Chondrocyte (in vitro differentiated cells): ENCODE measurements at regions not wholly inside any gene's neighbourhood (a gene's known extent, or its start where the extent isn't known, plus 50 kb on each side); places are given as distances from the start of the nearest gene placed in this dataset.

Source experiments
- DNase-seq: peaks from one replicate; pipeline ENCODE4 v3.0.0; 2021; ENCODE audit warnings: mixed read lengths, low spot score
- H3K27ac Mint-ChIP-seq: one replicate; pipeline ENCODE4 v1.8.0; 2021; ENCODE audit warnings: mild to moderate bottlenecking, moderate library complexity, mixed read lengths; ENCODE audit not compliant: unreplicated experiment
- H3K27me3 Mint-ChIP-seq: 2 replicates; pipeline ENCODE4 v1.8.0; 2021; ENCODE audit warnings: low read depth, mixed read lengths
- H3K36me3 Mint-ChIP-seq: 2 replicates; pipeline ENCODE4 v1.8.0; 2021; ENCODE audit warnings: low read depth, mixed read lengths
- H3K4me1 Mint-ChIP-seq: 2 replicates; pipeline ENCODE4 v1.8.0; 2021; ENCODE audit warnings: low read depth, mild to moderate bottlenecking, mixed read lengths
- H3K4me3 Mint-ChIP-seq: one replicate; pipeline ENCODE4 v1.8.0; 2021; ENCODE audit warnings: mild to moderate bottlenecking, moderate library complexity, mixed read lengths; ENCODE audit not compliant: unreplicated experiment
- H3K9me3 Mint-ChIP-seq: 2 replicates; pipeline ENCODE4 v1.8.0; 2021; ENCODE audit warnings: low read depth, mixed read lengths
- TF ChIP-seq, protein P1 (sequence below): fragments of 200-600 bp; sonication (generic); IDR thresholded peaks from 2 replicates; pipeline ENCODE4 v1.5.0; 2021; ENCODE audit warnings: antibody characterized with exemption, mild to moderate bottlenecking, moderate library complexity

DNA sequence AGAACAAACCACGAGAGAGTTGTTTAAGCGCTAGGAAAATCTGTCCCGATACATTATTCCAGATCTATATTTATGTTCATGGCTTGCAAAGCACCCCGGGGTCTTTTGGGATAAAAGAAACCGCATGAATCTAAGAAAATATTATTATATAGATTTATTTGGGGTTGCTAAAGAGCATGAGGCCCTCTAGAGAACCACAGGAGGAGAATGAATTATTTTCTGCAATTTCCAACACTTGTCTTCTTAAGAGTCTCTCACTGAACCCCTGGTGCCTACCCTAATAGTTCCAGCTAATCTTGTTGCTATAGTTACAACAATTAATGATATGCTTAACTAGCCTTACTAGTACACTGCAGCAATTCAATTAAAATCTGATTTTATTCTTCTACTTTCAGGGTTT, 79.6 kb downstream of the ARRDC4 start:
- Mint-ChIP-seq H3K36me3 (no peaks in the 10 kb centered on the region), H3K27me3 (peaks cover 2% of the 10 kb centered on the region), H3K27ac (no peak overlapping the region), H3K4me1 (no peaks in the 10 kb centered on the region), H3K4me3 (no peak overlapping the region), H3K9me3 (no peaks in the 10 kb centered on the region)
- TF ChIP-seq, protein P1, sequence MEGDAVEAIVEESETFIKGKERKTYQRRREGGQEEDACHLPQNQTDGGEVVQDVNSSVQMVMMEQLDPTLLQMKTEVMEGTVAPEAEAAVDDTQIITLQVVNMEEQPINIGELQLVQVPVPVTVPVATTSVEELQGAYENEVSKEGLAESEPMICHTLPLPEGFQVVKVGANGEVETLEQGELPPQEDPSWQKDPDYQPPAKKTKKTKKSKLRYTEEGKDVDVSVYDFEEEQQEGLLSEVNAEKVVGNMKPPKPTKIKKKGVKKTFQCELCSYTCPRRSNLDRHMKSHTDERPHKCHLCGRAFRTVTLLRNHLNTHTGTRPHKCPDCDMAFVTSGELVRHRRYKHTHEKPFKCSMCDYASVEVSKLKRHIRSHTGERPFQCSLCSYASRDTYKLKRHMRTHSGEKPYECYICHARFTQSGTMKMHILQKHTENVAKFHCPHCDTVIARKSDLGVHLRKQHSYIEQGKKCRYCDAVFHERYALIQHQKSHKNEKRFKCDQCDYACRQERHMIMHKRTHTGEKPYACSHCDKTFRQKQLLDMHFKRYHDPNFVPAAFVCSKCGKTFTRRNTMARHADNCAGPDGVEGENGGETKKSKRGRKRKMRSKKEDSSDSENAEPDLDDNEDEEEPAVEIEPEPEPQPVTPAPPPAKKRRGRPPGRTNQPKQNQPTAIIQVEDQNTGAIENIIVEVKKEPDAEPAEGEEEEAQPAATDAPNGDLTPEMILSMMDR, result no peak
- DNase-seq, result no peak

DNA sequence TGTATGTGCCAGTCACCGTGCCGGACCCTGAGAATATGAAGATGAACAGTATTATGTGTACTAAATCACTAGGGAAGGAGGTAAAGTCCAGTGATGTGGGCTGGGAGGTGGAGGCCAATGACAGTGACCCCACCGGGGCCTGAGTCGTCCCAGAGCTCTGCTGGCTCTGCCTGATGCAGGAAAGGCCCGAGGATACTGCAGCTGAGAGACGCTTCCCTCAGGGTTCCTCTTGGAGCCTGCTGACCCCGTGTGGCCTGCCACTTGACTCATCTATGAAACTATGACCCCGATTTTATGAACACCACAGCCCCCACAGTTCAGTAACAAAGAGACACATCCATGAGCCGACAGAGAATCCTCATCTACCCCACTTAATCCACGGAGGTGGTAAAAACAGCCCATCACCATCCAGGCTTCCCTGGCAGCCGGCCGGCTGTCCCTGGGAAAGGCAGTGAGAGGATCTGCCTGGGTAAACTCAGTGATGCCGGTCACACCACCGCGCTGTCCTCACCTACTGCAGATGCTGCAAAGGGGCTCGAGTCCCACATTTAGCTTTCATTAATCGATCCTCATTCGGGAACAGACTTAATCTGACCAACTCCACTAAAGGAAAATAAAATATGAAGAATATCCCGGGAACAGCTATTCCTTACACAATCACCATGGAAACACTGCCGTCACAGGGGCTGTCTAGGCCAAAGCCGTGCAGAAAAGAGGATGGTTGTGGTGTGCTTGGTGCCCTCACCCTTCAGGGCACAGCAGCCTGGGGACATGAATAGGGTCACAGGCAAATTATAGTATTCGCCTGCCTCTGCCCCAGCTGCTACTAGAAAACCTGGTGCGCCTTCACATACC, 82.9 kb downstream of the ARRDC4 start:
- H3K36me3 Mint-ChIP-seq, result no peaks in the 10 kb centered on the region
- TF ChIP-seq, protein P1, result no peak

DNA sequence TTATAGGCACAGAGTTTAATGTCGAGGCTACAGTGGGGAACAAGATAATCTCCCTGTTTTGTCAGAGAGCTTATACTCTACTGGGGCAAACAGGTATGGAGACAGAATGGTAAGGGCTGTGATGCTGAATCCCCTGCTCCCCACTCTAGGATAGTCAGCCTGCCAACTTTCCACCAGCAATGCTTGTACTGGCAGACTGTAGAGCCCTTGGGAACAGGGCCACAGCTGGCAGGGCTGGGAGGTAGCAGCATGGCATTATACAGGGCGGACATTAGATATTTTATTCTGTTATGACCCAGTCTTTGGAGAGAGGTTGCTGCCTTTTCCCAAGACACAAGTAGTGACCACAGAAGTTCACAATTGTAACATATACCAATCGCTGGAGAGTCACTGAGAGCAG, 91.2 kb downstream of the ARRDC4 start:
- Mint-ChIP-seq H3K4me1 (no peaks in the 10 kb centered on the region), H3K9me3 (peaks cover 16% of the 10 kb centered on the region), H3K27ac (no peak overlapping the region), H3K27me3 (no peaks in the 10 kb centered on the region), H3K4me3 (no peak overlapping the region), H3K36me3 (peaks cover 4% of the 10 kb centered on the region)
- TF ChIP-seq, protein P1, result no peak
- no peak for DNase-seq

More for the DNA sequence above, 82.9 kb downstream of the ARRDC4 start:
- no peak for DNase-seq
- H3K27ac Mint-ChIP-seq, result no peak overlapping the region
- H3K4me1 Mint-ChIP-seq, result no peaks in the 10 kb centered on the region
- H3K9me3 Mint-ChIP-seq, result peaks cover 3% of the 10 kb centered on the region
- H3K4me3 Mint-ChIP-seq, result no peak overlapping the region
- H3K27me3 Mint-ChIP-seq, result peaks cover 4% of the 10 kb centered on the region

DNA sequence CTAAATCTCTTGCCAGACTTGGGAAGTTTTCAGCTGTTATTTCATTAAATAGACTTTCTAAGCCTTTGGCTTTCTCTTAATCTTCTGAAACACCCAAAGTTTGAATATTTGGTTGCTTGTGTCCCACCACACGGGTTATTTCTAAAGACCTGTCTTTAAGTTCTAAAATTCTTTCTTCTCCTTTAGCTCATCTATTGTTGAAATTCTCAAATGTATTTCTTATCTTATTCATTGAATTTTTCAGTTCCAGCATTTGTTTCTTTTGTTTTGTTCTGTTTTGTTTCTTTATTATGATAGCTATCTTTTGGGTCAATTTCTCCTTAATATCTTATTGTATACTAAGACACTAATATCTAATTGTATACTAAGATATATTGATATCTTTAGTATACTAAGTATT, 97.0 kb downstream of the ARRDC4 start:
- Mint-ChIP-seq H3K4me1 (peaks cover 1% of the 10 kb centered on the region), H3K9me3 (peaks cover 34% of the 10 kb centered on the region), H3K36me3 (peaks cover 8% of the 10 kb centered on the region), H3K27ac (no peak overlapping the region), H3K4me3 (no peak overlapping the region), H3K27me3 (no peaks in the 10 kb centered on the region)
- no peak for DNase-seq
- TF ChIP-seq, protein P1, result no peak

DNA sequence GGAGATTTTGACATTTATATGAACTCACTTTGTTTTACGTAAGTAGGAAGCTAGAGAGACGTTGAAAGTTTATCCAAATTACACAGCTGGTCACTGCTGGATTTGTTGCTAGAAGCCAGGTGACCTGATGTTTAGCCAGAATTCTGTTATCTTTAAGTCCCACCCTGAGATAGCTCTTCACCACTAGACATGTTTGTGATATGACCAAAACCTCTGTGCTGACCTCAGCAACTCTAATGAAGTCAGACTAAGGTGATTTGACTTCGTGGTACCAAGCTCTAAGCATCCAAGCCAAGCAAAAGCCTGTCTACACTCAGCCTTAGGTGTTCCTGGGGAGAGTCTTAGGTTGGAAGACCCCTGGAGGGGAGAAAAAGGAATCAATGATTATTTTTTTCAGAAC, 102.4 kb downstream of the ARRDC4 start:
- Mint-ChIP-seq H3K4me3 (no peak overlapping the region), H3K4me1 (peaks cover 40% of the 10 kb centered on the region), H3K27ac (no peak overlapping the region), H3K27me3 (no peaks in the 10 kb centered on the region), H3K9me3 (peaks cover 16% of the 10 kb centered on the region), H3K36me3 (peaks cover 2% of the 10 kb centered on the region)
- DNase-seq, result no peak
- TF ChIP-seq, protein P1, result no peak
